Spleen (tissue), 7 donors: ENCODE measurements at regions not wholly inside any gene's neighbourhood (a gene's known extent, or its start where the extent isn't known, plus 50 kb on each side); places are given as distances from the start of the nearest gene placed in this dataset.

Source experiments
- CTCF ChIP-seq, 11 experiments: fragments of 200-600 bp in 7 of 11; fragments of 450-650 bp in 4 of 11; sonication (generic) in 4 of 11; IDR thresholded peaks in 8 of 11; conservative IDR thresholded peaks in 3 of 11; 1 replicate in 7 of 11; 2 replicates in 4 of 11; pipeline versions ENCODE4 v1.4.0 to v1.8.0; 2016 to 2021; ENCODE audit warnings: antibody characterized with exemption in 11 of 11, inconsistent platforms in 4 of 11, mild to moderate bottlenecking in 1 of 11
- POLR2AphosphoS5 ChIP-seq, 3 donors: sonication (generic); formaldehyde crosslinking; IDR thresholded peaks; one replicate each; pipeline ENCODE4 v1.5.1; 2017; ENCODE audit warnings: antibody characterized with exemption in 3 of 3
- donor health status: DM: no; HTN: no; CAD: no; lungs with moderate emphysema.
- donor health status: DM: no; HTN: no; CAD: no.
- donor health status: DM: no; HTN: no; CAD: no.

- TF ChIP-seq POLR2AphosphoS5 (IDR thresholded peaks at IDR 0.05), result no peak
- TF ChIP-seq CTCF (IDR thresholded peaks at IDR 0.05 in 8 of 11, conservative IDR thresholded peaks at IDR 0.05 in 3 of 11), result no peak
Measured at GRCh38 chr2:48009256-48009655, 103.0 kb upstream of the FBXO11 start.
